SK-N-SH (cell line): ENCODE measurements at regions not wholly inside any gene's neighbourhood (a gene's known extent, or its start where the extent isn't known, plus 50 kb on each side); places are given as distances from the start of the nearest gene placed in this dataset.

Experiments used
- CHD2 ChIP-seq: fragments of 150-350 bp; IDR thresholded peaks from 2 replicates; pipeline ENCODE4 v1.6.1; 2018; ENCODE audit warnings: low read length; ENCODE audit not compliant: partially characterized antibody
- EP300 ChIP-seq, 2 experiments: IDR thresholded peaks; 2 replicates each; pipeline versions ENCODE4 v1.4.0 to v1.6.1; 2012; ENCODE audit warnings: borderline replicate concordance in 1 of 2, low read depth in 1 of 2, low read length in 1 of 2
- FOXJ3 ChIP-seq: sonication (generic); formaldehyde crosslinking; IDR thresholded peaks from 2 replicates; pipeline ENCODE4 v1.5.1; 2020; ENCODE audit warnings: mild to moderate bottlenecking, missing genetic modification reagents
- JUND ChIP-seq: IDR thresholded peaks from 2 replicates; pipeline ENCODE4 v1.4.0; 2012
- MEF2A ChIP-seq: IDR thresholded peaks from 2 replicates; pipeline ENCODE4 v1.4.0; 2012; ENCODE audit warnings: low read depth, borderline replicate concordance
- MXI1 ChIP-seq: IDR thresholded peaks from 2 replicates; pipeline ENCODE4 v1.6.1; 2012; ENCODE audit warnings: mild to moderate bottlenecking, low read depth, low read length, improper control_type of control experiment
- RCOR1 ChIP-seq: fragments of 150-350 bp; IDR thresholded peaks from 2 replicates; pipeline ENCODE4 v1.6.1; 2017; ENCODE audit warnings: antibody characterized with exemption, low read length
- RFX5 ChIP-seq: IDR thresholded peaks from 2 replicates; pipeline ENCODE4 v1.6.1; 2012; ENCODE audit warnings: mild to moderate bottlenecking, improper control_type of control experiment, low read length
- SMC3 ChIP-seq: IDR thresholded peaks from 2 replicates; pipeline ENCODE4 v1.6.1; 2012; ENCODE audit warnings: low read depth, low read length, improper control_type of control experiment
- YY1 ChIP-seq: IDR thresholded peaks from 2 replicates; pipeline ENCODE4 v1.4.0; 2012; ENCODE audit warnings: low read depth, mild to moderate bottlenecking
- TF ChIP-seq, protein P1 (sequence below): IDR thresholded peaks from 2 replicates; pipeline ENCODE4 v1.4.0; 2012; ENCODE audit warnings: low read depth
- TF ChIP-seq, protein P2 (sequence below): fragments of 200-600 bp; sonication (generic); IDR thresholded peaks from 2 replicates; pipeline ENCODE4 v1.6.1; 2017; ENCODE audit warnings: antibody characterized with exemption, mild to moderate bottlenecking, moderate library complexity
- TF ChIP-seq, protein P3 (sequence below): IDR thresholded peaks from 2 replicates; pipeline ENCODE4 v1.4.0; 2012; ENCODE audit warnings: low read depth, borderline replicate concordance
- TF ChIP-seq, protein P4 (sequence below): fragments of 150-350 bp; IDR thresholded peaks from 2 replicates; pipeline ENCODE4 v1.6.1; 2017; ENCODE audit warnings: antibody characterized with exemption, low read length, low read depth, borderline replicate concordance

DNA sequence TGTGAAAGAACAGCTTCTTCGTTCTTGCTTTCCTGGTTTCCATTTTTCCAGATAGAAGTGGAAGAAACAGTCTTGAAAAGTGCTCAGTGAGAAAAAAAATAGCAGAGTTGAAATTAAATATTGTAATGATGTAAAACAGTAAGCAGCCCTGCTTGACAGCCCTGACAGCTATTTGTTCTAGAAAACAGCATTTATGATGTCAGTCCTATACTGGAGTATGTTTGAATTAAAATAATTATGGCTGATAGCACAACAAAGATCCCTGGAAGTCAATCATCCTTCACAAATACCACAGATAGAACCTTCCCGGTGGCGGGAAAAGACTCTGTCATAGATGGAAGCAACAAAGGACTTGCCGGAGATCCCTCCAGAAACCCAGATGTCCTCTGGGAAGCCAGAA lies 298.0 kb upstream of the TNRC6C start:
- TF ChIP-seq, protein P1, sequence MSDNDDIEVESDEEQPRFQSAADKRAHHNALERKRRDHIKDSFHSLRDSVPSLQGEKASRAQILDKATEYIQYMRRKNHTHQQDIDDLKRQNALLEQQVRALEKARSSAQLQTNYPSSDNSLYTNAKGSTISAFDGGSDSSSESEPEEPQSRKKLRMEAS = no peak
- TF ChIP-seq, protein P2, sequence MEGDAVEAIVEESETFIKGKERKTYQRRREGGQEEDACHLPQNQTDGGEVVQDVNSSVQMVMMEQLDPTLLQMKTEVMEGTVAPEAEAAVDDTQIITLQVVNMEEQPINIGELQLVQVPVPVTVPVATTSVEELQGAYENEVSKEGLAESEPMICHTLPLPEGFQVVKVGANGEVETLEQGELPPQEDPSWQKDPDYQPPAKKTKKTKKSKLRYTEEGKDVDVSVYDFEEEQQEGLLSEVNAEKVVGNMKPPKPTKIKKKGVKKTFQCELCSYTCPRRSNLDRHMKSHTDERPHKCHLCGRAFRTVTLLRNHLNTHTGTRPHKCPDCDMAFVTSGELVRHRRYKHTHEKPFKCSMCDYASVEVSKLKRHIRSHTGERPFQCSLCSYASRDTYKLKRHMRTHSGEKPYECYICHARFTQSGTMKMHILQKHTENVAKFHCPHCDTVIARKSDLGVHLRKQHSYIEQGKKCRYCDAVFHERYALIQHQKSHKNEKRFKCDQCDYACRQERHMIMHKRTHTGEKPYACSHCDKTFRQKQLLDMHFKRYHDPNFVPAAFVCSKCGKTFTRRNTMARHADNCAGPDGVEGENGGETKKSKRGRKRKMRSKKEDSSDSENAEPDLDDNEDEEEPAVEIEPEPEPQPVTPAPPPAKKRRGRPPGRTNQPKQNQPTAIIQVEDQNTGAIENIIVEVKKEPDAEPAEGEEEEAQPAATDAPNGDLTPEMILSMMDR = no peak
- TF ChIP-seq, protein P3, sequence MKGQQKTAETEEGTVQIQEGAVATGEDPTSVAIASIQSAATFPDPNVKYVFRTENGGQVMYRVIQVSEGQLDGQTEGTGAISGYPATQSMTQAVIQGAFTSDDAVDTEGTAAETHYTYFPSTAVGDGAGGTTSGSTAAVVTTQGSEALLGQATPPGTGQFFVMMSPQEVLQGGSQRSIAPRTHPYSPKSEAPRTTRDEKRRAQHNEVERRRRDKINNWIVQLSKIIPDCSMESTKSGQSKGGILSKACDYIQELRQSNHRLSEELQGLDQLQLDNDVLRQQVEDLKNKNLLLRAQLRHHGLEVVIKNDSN = no peak
- TF ChIP-seq, protein P4, sequence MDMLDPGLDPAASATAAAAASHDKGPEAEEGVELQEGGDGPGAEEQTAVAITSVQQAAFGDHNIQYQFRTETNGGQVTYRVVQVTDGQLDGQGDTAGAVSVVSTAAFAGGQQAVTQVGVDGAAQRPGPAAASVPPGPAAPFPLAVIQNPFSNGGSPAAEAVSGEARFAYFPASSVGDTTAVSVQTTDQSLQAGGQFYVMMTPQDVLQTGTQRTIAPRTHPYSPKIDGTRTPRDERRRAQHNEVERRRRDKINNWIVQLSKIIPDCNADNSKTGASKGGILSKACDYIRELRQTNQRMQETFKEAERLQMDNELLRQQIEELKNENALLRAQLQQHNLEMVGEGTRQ = no peak
- TF ChIP-seq RCOR1 (no peak), FOXJ3 (no peak), SMC3 (no peak), EP300 (IDR thresholded peaks at IDR 0.05; ENCODE audit: borderline replicate concordance in 1 of 2, low read depth in 1 of 2, low read length in 1 of 2) (no peak), MEF2A (no peak), MXI1 (no peak), RFX5 (no peak), CHD2 (no peak), JUND (no peak), YY1 (no peak)
